ENCODE measurements at regions not wholly inside any gene's neighbourhood (a gene's known extent, or its start where the extent isn't known, plus 50 kb on each side); places are given as distances from the start of the nearest gene placed in this dataset.

DNA sequence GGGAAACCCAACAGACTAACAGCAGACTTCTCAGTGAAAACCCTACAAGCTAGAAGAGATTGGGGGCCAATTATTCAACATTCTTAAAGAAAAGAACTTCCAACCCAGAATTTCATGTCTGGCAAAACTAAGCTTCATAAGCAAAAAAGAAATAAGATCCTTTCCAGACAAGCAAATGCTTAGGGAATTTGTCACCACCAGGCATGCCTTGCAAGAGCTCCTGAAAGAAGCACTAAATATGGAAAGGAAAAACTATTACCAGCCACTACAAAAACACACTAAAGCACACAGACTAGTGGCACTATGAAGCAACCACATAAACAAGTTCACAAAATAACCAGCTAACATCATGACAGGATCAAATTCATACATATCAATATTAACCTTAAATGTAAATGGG is 131.1 kb downstream of the OR2K2 start:
- H3K9me2 ChIP-seq (ENCODE audit: insufficient read depth, low read length), result no peaks in the 10 kb centered on the region
- no peak overlapping the region for H3K9ac ChIP-seq (ENCODE audit: low read length)
- no peaks in the 10 kb centered on the region for H3K79me2 ChIP-seq (replicated peaks; ENCODE audit: insufficient read depth, low read length)
- H3K27me3 ChIP-seq (ENCODE audit: insufficient read depth, low read depth, low read length), result no peaks in the 10 kb centered on the region
- H3K4me2 ChIP-seq (ENCODE audit: low read length), result no peak overlapping the region
- TF ChIP-seq, protein P1, sequence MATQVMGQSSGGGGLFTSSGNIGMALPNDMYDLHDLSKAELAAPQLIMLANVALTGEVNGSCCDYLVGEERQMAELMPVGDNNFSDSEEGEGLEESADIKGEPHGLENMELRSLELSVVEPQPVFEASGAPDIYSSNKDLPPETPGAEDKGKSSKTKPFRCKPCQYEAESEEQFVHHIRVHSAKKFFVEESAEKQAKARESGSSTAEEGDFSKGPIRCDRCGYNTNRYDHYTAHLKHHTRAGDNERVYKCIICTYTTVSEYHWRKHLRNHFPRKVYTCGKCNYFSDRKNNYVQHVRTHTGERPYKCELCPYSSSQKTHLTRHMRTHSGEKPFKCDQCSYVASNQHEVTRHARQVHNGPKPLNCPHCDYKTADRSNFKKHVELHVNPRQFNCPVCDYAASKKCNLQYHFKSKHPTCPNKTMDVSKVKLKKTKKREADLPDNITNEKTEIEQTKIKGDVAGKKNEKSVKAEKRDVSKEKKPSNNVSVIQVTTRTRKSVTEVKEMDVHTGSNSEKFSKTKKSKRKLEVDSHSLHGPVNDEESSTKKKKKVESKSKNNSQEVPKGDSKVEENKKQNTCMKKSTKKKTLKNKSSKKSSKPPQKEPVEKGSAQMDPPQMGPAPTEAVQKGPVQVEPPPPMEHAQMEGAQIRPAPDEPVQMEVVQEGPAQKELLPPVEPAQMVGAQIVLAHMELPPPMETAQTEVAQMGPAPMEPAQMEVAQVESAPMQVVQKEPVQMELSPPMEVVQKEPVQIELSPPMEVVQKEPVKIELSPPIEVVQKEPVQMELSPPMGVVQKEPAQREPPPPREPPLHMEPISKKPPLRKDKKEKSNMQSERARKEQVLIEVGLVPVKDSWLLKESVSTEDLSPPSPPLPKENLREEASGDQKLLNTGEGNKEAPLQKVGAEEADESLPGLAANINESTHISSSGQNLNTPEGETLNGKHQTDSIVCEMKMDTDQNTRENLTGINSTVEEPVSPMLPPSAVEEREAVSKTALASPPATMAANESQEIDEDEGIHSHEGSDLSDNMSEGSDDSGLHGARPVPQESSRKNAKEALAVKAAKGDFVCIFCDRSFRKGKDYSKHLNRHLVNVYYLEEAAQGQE (IDR thresholded peaks at IDR 0.05; ENCODE audit: borderline replicate concordance), result no peak
- TF ChIP-seq RAD21 (conservative IDR thresholded peaks at IDR 0.05) (no peak), TAF1 (IDR thresholded peaks at IDR 0.05; ENCODE audit: low read depth) (no peak), SMC3 (conservative IDR thresholded peaks at IDR 0.05; ENCODE audit: poor library complexity) (no peak), POLR2AphosphoS5 (IDR thresholded peaks at IDR 0.05) (no peak), EP300 (conservative IDR thresholded peaks at IDR 0.05; ENCODE audit: poor library complexity, severe bottlenecking) (no peak), EZH2 (IDR thresholded peaks at IDR 0.05; ENCODE audit: borderline replicate concordance, insufficient read depth, low read length, poor library complexity, severe bottlenecking) (no peak), MXI1 (conservative IDR thresholded peaks at IDR 0.05; ENCODE audit: poor library complexity, severe bottlenecking) (no peak), CTCF (IDR thresholded peaks at IDR 0.05; ENCODE audit: poor library complexity, severe bottlenecking) (no peak)
- H3K27ac ChIP-seq (ENCODE audit: low read length), result no peak overlapping the region
- no peaks in the 10 kb centered on the region for H4K20me1 ChIP-seq (ENCODE audit: insufficient read depth)
- H2AFZ ChIP-seq (ENCODE audit: low read depth, low read length), result no peak overlapping the region
- H3F3A ChIP-seq (ENCODE audit: insufficient read depth, low read length, poor library complexity, severe bottlenecking), result no peaks in the 10 kb centered on the region
- no peaks in the 10 kb centered on the region for H3K36me3 ChIP-seq (ENCODE audit: insufficient read depth, low read length)
- no peak overlapping the region for H3K4me3 ChIP-seq (ENCODE audit: low read length)
- H3K9me3 ChIP-seq (ENCODE audit: low read length), result no peaks in the 10 kb centered on the region

- H3F3A ChIP-seq (ENCODE audit: insufficient read depth, low read length, poor library complexity, severe bottlenecking), result no peaks in the 10 kb centered on the region
Observed at GRCh38 chr9:111197256-111197655, 132.8 kb downstream of the OR2K2 start.

More at GRCh38 chr9:111197256-111197655, 132.8 kb downstream of the OR2K2 start:
- Histone ChIP-seq H3K79me2 (replicated peaks; ENCODE audit: insufficient read depth, low read length) (no peaks in the 10 kb centered on the region), H3K27ac (ENCODE audit: low read length) (no peak overlapping the region), H3K4me2 (ENCODE audit: low read length) (no peak overlapping the region), H3K27me3 (ENCODE audit: insufficient read depth, low read depth, low read length) (no peaks in the 10 kb centered on the region), H3K9me3 (ENCODE audit: low read length) (no peaks in the 10 kb centered on the region), H3K9ac (ENCODE audit: low read length) (no peak overlapping the region), H3K9me2 (ENCODE audit: insufficient read depth, low read length) (no peaks in the 10 kb centered on the region), H4K20me1 (ENCODE audit: insufficient read depth) (no peaks in the 10 kb centered on the region), H3K4me3 (ENCODE audit: low read length) (no peak overlapping the region), H3K36me3 (ENCODE audit: insufficient read depth, low read length) (no peaks in the 10 kb centered on the region), H2AFZ (ENCODE audit: low read depth, low read length) (no peak overlapping the region)
- TF ChIP-seq EZH2 (IDR thresholded peaks at IDR 0.05; ENCODE audit: borderline replicate concordance, insufficient read depth, low read length, poor library complexity, severe bottlenecking) (no peak), TAF1 (IDR thresholded peaks at IDR 0.05; ENCODE audit: low read depth) (no peak), POLR2AphosphoS5 (IDR thresholded peaks at IDR 0.05) (no peak), MXI1 (conservative IDR thresholded peaks at IDR 0.05; ENCODE audit: poor library complexity, severe bottlenecking) (no peak), RAD21 (conservative IDR thresholded peaks at IDR 0.05) (no peak), SMC3 (conservative IDR thresholded peaks at IDR 0.05; ENCODE audit: poor library complexity) (no peak)
- TF ChIP-seq, protein P1 (IDR thresholded peaks at IDR 0.05; ENCODE audit: borderline replicate concordance), result no peak

Measured in neural cell (in vitro differentiated cells).